ENCODE measurements at regions not wholly inside any gene's neighbourhood (a gene's known extent, or its start where the extent isn't known, plus 50 kb on each side); places are given as distances from the start of the nearest gene placed in this dataset.

DNA sequence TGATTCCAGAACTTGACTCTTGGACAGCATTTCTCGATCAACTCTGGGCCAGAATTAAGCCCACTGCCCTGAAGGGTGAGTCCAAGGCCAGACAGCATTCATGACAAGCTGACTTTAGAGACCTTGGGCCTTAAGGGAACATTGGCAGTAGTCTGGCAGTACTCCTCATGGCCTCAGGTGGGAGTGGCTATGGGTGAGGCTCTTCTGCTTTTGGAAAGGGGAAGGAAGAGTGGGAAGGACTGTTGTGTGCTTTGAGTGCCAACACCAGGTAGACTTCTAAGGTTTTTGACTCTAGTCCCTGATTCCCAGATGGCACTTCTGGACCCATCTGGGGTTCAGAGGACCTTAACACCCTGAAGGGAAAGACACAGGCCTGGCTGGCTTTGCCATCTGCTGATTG lies 530.4 kb downstream of the ACTL7B start (continued):
- no peak for TF ChIP-seq TAF15 (IDR thresholded peaks at IDR 0.05; ENCODE audit: low read depth, low read length, poor library complexity, severe bottlenecking)

GRCh38 chr9:108323615-108324014 lies 532.2 kb downstream of the ACTL7B start:
- POLR2A ChIA-PET: no interaction called here

More at GRCh38 chr9:108323615-108324014, 532.2 kb downstream of the ACTL7B start:
- DNase-seq (ENCODE audit: low spot score): no peak
- Histone ChIP-seq H3K4me3 (replicated peaks in 1 of 3; ENCODE audit: insufficient read depth in 1 of 3, low read depth in 2 of 3, low read length in 3 of 3) (no peak overlapping the region), H3K9me3 (ENCODE audit: low read length) (0 out of 2 replicates have a peak, but pooled peaks cover 6% of the 10 kb centered on the region), H3K9ac (ENCODE audit: insufficient read depth, low read depth, low read length) (no peak overlapping the region), H3K4me2 (ENCODE audit: low read depth, low read length) (no peak overlapping the region), H4K20me1 (ENCODE audit: insufficient read depth, low read length) (no peaks in the 10 kb centered on the region), H3K36me3 (replicated peaks in 1 of 2; ENCODE audit: control insufficient read depth in 1 of 2, insufficient read depth in 2 of 2, low read length in 2 of 2) (no peaks in the 10 kb centered on the region), H3K27me3 (ENCODE audit: control insufficient read depth in 1 of 2, insufficient read depth in 2 of 2, low read length in 2 of 2) (no peaks in the 10 kb centered on the region), H3K4me1 (ENCODE audit: insufficient read depth, low read length) (no peaks in the 10 kb centered on the region), H3K27ac (ENCODE audit: extremely low read length, insufficient read depth, low read length) (no peak overlapping the region), H2AFZ (ENCODE audit: low read length) (no peak overlapping the region), H3K79me2 (ENCODE audit: insufficient read depth, low read length) (no peaks in the 10 kb centered on the region)
- no TSS peak for BruUV-seq (replicated peaks)
- no peak for FAIRE-seq
- CTCF ChIA-PET (ENCODE audit: low intra/inter-chr PET ratio, low total read pairs): no interaction called here
- TF ChIP-seq ZMYM4 (CRISPR knock-in tag; IDR thresholded peaks at IDR 0.05): no peak
- no peak for TF ChIP-seq ARNT (IDR thresholded peaks at IDR 0.05)
- no peak for TF ChIP-seq ZNF563 (CRISPR knock-in tag; IDR thresholded peaks at IDR 0.05)
- TF ChIP-seq SUZ12 (IDR thresholded peaks at IDR 0.05; ENCODE audit: low read depth, low read length): no peak
- TF ChIP-seq ZNF816 (CRISPR knock-in tag; IDR thresholded peaks at IDR 0.05; ENCODE audit: borderline replicate concordance): no peak
- TF ChIP-seq, protein P1, sequence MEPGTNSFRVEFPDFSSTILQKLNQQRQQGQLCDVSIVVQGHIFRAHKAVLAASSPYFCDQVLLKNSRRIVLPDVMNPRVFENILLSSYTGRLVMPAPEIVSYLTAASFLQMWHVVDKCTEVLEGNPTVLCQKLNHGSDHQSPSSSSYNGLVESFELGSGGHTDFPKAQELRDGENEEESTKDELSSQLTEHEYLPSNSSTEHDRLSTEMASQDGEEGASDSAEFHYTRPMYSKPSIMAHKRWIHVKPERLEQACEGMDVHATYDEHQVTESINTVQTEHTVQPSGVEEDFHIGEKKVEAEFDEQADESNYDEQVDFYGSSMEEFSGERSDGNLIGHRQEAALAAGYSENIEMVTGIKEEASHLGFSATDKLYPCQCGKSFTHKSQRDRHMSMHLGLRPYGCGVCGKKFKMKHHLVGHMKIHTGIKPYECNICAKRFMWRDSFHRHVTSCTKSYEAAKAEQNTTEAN (CRISPR knock-in tag; conservative IDR thresholded peaks at IDR 0.05): no peak
- no peak for TF ChIP-seq RARG (CRISPR knock-in tag; IDR thresholded peaks at IDR 0.05; ENCODE audit: low read depth)
- TF ChIP-seq HNF4G (IDR thresholded peaks at IDR 0.05; ENCODE audit: borderline replicate concordance, low read depth, low read length): no peak
- no peak for TF ChIP-seq HNF4G (CRISPR knock-in tag; IDR thresholded peaks at IDR 0.05; ENCODE audit: borderline replicate concordance, low read depth)
- TF ChIP-seq, protein P2, sequence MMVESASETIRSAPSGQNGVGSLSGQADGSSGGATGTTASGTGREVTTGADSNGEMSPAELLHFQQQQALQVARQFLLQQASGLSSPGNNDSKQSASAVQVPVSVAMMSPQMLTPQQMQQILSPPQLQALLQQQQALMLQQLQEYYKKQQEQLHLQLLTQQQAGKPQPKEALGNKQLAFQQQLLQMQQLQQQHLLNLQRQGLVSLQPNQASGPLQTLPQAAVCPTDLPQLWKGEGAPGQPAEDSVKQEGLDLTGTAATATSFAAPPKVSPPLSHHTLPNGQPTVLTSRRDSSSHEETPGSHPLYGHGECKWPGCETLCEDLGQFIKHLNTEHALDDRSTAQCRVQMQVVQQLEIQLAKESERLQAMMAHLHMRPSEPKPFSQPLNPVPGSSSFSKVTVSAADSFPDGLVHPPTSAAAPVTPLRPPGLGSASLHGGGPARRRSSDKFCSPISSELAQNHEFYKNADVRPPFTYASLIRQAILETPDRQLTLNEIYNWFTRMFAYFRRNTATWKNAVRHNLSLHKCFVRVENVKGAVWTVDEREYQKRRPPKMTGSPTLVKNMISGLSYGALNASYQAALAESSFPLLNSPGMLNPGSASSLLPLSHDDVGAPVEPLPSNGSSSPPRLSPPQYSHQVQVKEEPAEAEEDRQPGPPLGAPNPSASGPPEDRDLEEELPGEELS (CRISPR knock-in tag; IDR thresholded peaks at IDR 0.05): no peak
- TF ChIP-seq ZNF687 (CRISPR knock-in tag; IDR thresholded peaks at IDR 0.05): no peak
- no peak for TF ChIP-seq JDP2 (CRISPR knock-in tag; IDR thresholded peaks at IDR 0.05; ENCODE audit: borderline replicate concordance)
- in situ Hi-C loops (cut with HindIII; ENCODE audit: extremely low pct_ligation_motif_present, low pct_unique_long_range_greater_than_20kb): no loop called here
- intact Hi-C loops (cut with micrococcal nuclease; ENCODE audit: unreplicated experiment): no loop called here
- ATAC-seq: no peak
- 2% methylated on average over 3 of the region's 3 CpGs for WGBS (ENCODE audit: low lambda C conversion rate)

Data from HepG2 (cell line).